ENCODE measurements at regions not wholly inside any gene's neighbourhood (a gene's known extent, or its start where the extent isn't known, plus 50 kb on each side); places are given as distances from the start of the nearest gene placed in this dataset.
"Not testable (repeated sequence)": the region's sequence is repeated elsewhere in the genome, so short reads cannot be mapped to it uniquely, and the experiment has no call there.

DNA sequence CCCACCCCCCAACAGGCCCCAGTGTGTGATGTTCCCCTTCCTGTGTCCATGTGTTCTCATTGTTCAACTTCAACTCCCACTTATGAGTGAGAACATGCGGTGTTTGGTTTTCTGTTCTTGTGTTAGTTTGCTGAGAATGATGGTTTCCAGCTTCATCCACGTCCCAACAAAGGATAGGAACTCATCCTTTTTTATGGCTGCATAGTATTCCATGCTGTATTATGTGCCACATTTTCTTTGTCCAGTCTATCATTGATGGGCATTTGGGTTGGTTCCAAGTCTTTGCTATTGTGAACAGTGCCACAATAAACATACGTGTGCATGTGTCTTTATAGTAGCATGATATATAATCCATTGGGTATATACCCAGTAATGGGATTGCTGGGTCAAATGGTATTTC, 80.8 kb downstream of the WTIP start:
- TF ChIP-seq CEBPB (IDR thresholded peaks at IDR 0.05; ENCODE audit: low read depth, low read length); POLR2A (IDR thresholded peaks at IDR 0.05; ENCODE audit: control extremely low read depth in 1 of 2, low read depth in 2 of 2, low read length in 2 of 2); ZNF274 (IDR thresholded peaks at IDR 0.05; ENCODE audit: borderline replicate concordance, extremely low read depth, low read length); POLR2AphosphoS5 (IDR thresholded peaks at IDR 0.05; ENCODE audit: low read depth, low read length); EZH2 (IDR thresholded peaks at IDR 0.05; ENCODE audit: low read depth, low read length, severe bottlenecking); GTF2F1 (IDR thresholded peaks at IDR 0.05; ENCODE audit: borderline replicate concordance, low read depth, low read length); HDAC6 (IDR thresholded peaks at IDR 0.05; ENCODE audit: low read depth, low read length); JUND (IDR thresholded peaks at IDR 0.05; ENCODE audit: low read length); SIRT6 (IDR thresholded peaks at IDR 0.05; ENCODE audit: low read length); RXRA (IDR thresholded peaks at IDR 0.05; ENCODE audit: insufficient read depth, low read depth, low read length): not testable (repeated sequence)
- TF ChIP-seq, protein P1, sequence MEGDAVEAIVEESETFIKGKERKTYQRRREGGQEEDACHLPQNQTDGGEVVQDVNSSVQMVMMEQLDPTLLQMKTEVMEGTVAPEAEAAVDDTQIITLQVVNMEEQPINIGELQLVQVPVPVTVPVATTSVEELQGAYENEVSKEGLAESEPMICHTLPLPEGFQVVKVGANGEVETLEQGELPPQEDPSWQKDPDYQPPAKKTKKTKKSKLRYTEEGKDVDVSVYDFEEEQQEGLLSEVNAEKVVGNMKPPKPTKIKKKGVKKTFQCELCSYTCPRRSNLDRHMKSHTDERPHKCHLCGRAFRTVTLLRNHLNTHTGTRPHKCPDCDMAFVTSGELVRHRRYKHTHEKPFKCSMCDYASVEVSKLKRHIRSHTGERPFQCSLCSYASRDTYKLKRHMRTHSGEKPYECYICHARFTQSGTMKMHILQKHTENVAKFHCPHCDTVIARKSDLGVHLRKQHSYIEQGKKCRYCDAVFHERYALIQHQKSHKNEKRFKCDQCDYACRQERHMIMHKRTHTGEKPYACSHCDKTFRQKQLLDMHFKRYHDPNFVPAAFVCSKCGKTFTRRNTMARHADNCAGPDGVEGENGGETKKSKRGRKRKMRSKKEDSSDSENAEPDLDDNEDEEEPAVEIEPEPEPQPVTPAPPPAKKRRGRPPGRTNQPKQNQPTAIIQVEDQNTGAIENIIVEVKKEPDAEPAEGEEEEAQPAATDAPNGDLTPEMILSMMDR (IDR thresholded peaks at IDR 0.05; ENCODE audit: control extremely low read depth in 1 of 3, insufficient read depth in 1 of 3, low read depth in 1 of 3, low read length in 3 of 3) = not testable (repeated sequence)
- TF ChIP-seq, protein P2, sequence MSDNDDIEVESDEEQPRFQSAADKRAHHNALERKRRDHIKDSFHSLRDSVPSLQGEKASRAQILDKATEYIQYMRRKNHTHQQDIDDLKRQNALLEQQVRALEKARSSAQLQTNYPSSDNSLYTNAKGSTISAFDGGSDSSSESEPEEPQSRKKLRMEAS (IDR thresholded peaks at IDR 0.05) = not testable (repeated sequence)
